Adrenal gland (tissue), 9 donors: ENCODE measurements at regions not wholly inside any gene's neighbourhood (a gene's known extent, or its start where the extent isn't known, plus 50 kb on each side); places are given as distances from the start of the nearest gene placed in this dataset.

Source experiments
- DNase-seq, 7 donors: peaks; one replicate each; pipeline ENCODE4 v3.0.0-alpha.2; 2019 to 2020
- H3K27ac ChIP-seq, 5 donors: fragments of 200-600 bp; sonication (generic) in 4 of 5; 1 replicate in 3 of 5; 2 replicates in 2 of 5; pipeline versions ENCODE4 v1.5.1 to v1.8.0; 2016 to 2020; ENCODE audit warnings: mild to moderate bottlenecking in 1 of 5
- H3K27me3 ChIP-seq: fragments of 200-600 bp; 2 replicates; pipeline ENCODE4 v1.8.0; 2021
- H3K36me3 ChIP-seq, 2 donors: fragments of 200-600 bp; replicated peaks in 1 of 2; 1 replicate in 1 of 2; 2 replicates in 1 of 2; pipeline versions ENCODE4 v1.5.1 to v1.8.0; 2018 to 2022
- H3K4me1 ChIP-seq, 2 donors: fragments of 200-600 bp; replicated peaks in 1 of 2; 1 replicate in 1 of 2; 2 replicates in 1 of 2; pipeline versions ENCODE4 v1.5.1 to v1.8.0; 2018 to 2021
- H3K4me3 ChIP-seq, 4 donors: fragments of 200-600 bp; sonication (generic) in 3 of 4; one replicate each; pipeline ENCODE4 v1.5.1; 2016 to 2018
- H3K9me3 ChIP-seq, 3 donors: fragments of 200-600 bp; sonication (generic) in 1 of 3; replicated peaks in 1 of 3; 1 replicate in 2 of 3; 2 replicates in 1 of 3; pipeline versions ENCODE4 v1.5.1 to v1.8.0; 2016 to 2021
- POLR2A ChIP-seq, 2 donors: fragments of 450-650 bp; IDR thresholded peaks; one replicate each; pipeline ENCODE4 v1.6.1; 2017; ENCODE audit warnings: antibody characterized with exemption in 2 of 2, mild to moderate bottlenecking in 2 of 2, moderate library complexity in 1 of 2
- WGBS, 4 donors: extraction: QIAGEN DNeasy Blood & Tissue Kit in 2 of 4; methylation state at CpG; one replicate each; pipeline versions ENCODE4 v1.1.5 to v1.1.7; 2013 to 2017; 5-methylcytosine and 5-hydroxymethylcytosine counted together
- intact Hi-C, 2 donors: fragments of 100-400 bp; cut with DNase I; formaldehyde crosslinking; loops; one replicate each; pipeline versions ENCODE4 v1.14.1 to v1.15.0; 2022 to 2023
- TF ChIP-seq, protein P1 (sequence below), 6 experiments: fragments of 450-650 bp in 4 of 6; fragments of 200-600 bp in 2 of 6; sonication (generic) in 1 of 6; IDR thresholded peaks; 1 replicate in 5 of 6; 2 replicates in 1 of 6; pipeline versions ENCODE4 v1.5.1 to v1.8.0; 2016 to 2021; ENCODE audit warnings: antibody characterized with exemption in 6 of 6, mild to moderate bottlenecking in 2 of 6, moderate library complexity in 1 of 6
- donor health status: healthy with polysubstance abuse.
- donor health status: Bipolar disorder and iron deficiency.
- donor health status: DM: yes; HTN: yes; CAD: no.
- donor health status: DM: no; HTN: no; CAD: no.
- donor health status: DM: no; HTN: no; CAD: no.

DNA sequence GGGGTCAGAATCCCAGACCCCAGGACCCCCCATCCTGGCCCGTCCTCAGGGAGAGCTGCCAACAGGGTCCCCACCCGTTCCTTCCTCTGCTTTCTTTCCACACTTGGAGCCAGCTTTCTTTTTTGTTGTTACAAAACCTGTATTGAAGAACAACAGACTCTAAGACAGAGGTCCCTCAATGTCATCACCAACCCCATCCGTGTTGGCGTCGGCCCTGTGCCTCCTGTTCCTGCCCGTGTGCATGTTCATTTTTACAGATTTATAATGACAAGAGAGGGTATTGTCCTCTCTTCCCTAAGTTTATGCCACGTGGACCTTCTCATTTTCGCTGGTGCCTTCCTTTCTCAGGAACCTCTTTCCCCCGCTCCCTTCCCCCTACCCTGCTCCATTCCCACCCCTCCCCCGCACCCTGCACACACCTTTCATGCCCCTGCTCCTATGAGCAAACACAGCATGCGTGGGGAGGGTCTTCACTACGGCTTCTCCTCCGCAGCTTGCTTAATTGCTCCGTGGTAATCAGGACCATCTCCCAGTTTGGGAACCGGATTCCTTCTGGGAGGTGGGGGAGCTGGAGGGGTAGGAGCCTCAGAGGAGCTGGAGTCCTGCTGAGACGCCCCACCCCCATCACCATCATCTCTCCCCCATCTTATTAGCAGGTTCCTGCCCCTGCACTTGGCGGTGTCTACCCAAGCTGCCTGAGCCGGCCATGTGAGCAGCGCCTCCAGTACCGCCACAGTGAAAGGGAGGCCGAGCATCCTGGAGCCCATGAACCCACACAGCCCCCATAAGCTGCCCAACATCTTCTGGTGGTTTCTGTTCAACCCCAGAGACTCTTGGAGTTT is 88.0 kb upstream of the INSIG1 start:
- no peak overlapping the region for H3K4me3 ChIP-seq
- no peak for TF ChIP-seq POLR2A (IDR thresholded peaks at IDR 0.05)
- TF ChIP-seq, protein P1, sequence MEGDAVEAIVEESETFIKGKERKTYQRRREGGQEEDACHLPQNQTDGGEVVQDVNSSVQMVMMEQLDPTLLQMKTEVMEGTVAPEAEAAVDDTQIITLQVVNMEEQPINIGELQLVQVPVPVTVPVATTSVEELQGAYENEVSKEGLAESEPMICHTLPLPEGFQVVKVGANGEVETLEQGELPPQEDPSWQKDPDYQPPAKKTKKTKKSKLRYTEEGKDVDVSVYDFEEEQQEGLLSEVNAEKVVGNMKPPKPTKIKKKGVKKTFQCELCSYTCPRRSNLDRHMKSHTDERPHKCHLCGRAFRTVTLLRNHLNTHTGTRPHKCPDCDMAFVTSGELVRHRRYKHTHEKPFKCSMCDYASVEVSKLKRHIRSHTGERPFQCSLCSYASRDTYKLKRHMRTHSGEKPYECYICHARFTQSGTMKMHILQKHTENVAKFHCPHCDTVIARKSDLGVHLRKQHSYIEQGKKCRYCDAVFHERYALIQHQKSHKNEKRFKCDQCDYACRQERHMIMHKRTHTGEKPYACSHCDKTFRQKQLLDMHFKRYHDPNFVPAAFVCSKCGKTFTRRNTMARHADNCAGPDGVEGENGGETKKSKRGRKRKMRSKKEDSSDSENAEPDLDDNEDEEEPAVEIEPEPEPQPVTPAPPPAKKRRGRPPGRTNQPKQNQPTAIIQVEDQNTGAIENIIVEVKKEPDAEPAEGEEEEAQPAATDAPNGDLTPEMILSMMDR (IDR thresholded peaks at IDR 0.05): no peak
- no peaks in the 10 kb centered on the region for H3K9me3 ChIP-seq
- DNase-seq: no peak
- no peaks in the 10 kb centered on the region for H3K36me3 ChIP-seq
- H3K27me3 ChIP-seq: peaks cover 6% of the 10 kb centered on the region
- intact Hi-C loops: no loop called here
- 51 to 58% (median 53%) methylated on average over 19 to 21 of the region's 21 CpGs for WGBS, 4 donors
- H3K27ac ChIP-seq: peak overlapping the region in 1 of 5 donors; percentile 52
- H3K4me1 ChIP-seq: no peaks in the 10 kb centered on the region

GRCh38 chr7:155210356-155210755 is 87.3 kb upstream of the INSIG1 start:
- DNase-seq: no peak
- 64 to 82% (median 77%) methylated on average over 6 to 7 of the region's 7 CpGs for WGBS, 4 donors
- TF ChIP-seq, protein P1 (IDR thresholded peaks at IDR 0.05): no peak
- no peak for TF ChIP-seq POLR2A (IDR thresholded peaks at IDR 0.05)
- Histone ChIP-seq H3K4me1 (no peaks in the 10 kb centered on the region), H3K4me3 (no peak overlapping the region), H3K36me3 (no peaks in the 10 kb centered on the region), H3K27ac (no peak overlapping the region), H3K27me3 (peaks cover 5% of the 10 kb centered on the region), H3K9me3 (no peaks in the 10 kb centered on the region)
- intact Hi-C loops: no loop called here

DNA sequence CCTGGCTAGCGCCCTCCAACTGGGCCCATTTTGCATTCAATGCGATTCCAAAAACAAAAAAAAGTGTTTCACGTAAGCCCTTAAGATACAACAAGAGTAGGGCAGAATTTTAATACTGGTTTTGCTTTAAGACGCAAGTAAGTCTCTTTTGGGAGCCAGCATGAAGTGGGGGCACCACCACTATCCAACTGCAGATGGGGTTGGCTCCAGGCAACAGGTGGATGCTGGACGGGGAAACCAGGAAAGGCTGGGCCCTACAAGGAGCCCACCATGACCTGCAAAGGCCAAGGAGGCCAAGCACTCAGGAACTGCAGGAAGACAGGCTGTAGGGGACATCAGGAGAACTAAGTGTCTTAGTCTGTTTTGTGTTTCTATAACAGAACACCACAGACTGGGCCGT is 86.5 kb upstream of the INSIG1 start:
- Histone ChIP-seq H3K27ac (no peak overlapping the region), H3K4me3 (no peak overlapping the region), H3K4me1 (no peaks in the 10 kb centered on the region), H3K9me3 (no peaks in the 10 kb centered on the region), H3K27me3 (peaks cover 5% of the 10 kb centered on the region), H3K36me3 (no peaks in the 10 kb centered on the region)
- DNase-seq: no peak
- WGBS, 4 donors: 82 to 93% (median 84%) methylated on average over 6 of the region's 6 CpGs
- TF ChIP-seq, protein P1 (IDR thresholded peaks at IDR 0.05): no peak
- no peak for TF ChIP-seq POLR2A (IDR thresholded peaks at IDR 0.05)
- intact Hi-C loops: no loop called here

DNA sequence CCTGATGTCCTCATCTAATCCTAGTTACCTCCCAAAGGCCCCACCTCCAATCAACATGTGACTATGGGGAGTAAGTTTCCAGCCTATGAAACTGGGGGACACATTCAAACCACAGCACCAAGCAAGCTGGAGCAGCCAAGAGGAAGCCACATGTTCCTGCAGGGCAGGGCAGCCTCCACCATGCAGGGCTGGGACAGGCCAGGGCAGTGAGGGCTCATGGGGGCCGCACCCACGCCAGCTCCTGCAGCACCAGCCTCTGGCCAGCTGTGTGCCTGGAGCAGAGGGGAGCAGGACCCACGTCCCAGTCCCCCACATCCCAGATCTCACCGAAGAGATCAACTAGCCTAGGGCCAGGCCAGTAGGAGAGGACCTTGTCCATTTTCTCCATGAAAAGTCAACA is 85.9 kb upstream of the INSIG1 start:
- DNase-seq: no peak
- intact Hi-C loops: no loop called here
- no peak overlapping the region for H3K27ac ChIP-seq
- no peaks in the 10 kb centered on the region for H3K9me3 ChIP-seq
- TF ChIP-seq, protein P1 (IDR thresholded peaks at IDR 0.05): no peak
- TF ChIP-seq POLR2A (IDR thresholded peaks at IDR 0.05): no peak
- no peak overlapping the region for H3K4me3 ChIP-seq
- peaks cover 11% of the 10 kb centered on the region for H3K27me3 ChIP-seq
- no peaks in the 10 kb centered on the region for H3K36me3 ChIP-seq
- 84 to 94% (median 92%) methylated on average over 4 of the region's 4 CpGs for WGBS, 4 donors
- no peaks in the 10 kb centered on the region for H3K4me1 ChIP-seq
